GM12872 (cell line): ENCODE measurements at regions not wholly inside any gene's neighbourhood (a gene's known extent, or its start where the extent isn't known, plus 50 kb on each side); places are given as distances from the start of the nearest gene placed in this dataset.

ENCODE experiments used
- CTCF ChIP-seq: IDR thresholded peaks from 3 replicates; pipeline ENCODE4 v1.5.1; 2011; ENCODE audit warnings: low read depth, mild to moderate bottlenecking, low read length, moderate library complexity; ENCODE audit not compliant: insufficient read depth

DNA sequence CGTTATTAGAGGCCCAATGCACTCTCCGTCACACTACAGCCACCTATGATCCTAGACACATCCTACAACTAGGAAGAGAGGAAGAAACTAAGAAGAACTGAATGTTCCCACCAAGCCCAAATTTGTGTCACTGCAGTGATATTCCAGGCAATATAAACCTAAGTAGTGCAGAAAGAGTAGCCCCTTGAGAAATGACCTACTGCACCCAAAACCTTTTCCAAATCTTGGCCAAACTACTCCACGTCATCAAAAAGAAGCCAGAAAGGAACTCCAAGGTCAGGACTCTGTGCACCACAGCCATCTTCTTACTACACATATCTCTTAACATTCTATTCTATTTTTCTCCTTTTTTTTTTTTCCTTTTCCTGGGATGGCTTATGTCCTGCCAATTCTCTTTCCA lies 60.2 kb downstream of the ADAMTS1 start:
- TF ChIP-seq CTCF: no peak

DNA sequence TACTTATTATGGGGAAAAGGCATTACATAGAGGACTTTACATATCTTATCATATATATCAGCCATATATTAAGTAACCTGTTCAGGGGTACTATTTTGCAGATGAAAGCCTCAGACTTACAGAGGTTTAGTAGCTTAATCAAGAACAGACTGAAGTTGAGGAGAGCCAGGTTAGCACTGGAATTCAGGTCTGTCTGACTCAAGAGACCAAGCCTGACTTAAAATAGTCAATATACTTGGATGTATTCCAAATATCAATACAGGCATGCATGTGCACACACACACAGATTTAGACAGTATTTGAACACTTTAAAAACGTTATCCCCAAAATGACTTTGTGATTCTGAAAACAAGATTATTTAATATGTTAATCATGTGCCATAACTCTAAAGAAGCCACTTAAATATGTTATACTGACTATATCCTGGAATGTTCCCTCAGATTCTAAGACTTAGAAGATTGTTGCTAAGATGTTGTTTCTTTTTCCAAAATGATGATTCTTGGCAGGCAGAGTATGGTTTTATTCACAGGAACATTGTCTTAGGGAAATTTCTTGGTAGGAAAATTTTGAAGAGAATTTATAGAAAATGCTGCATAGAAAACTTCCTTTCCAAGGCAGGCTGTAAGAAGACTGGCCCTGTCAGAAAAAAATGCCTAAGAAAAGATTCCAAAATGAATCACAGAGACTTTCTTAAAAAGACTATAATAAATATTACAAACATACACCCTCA lies 61.6 kb downstream of the ADAMTS1 start:
- TF ChIP-seq CTCF: no peak

- no peak for TF ChIP-seq CTCF
Measured at GRCh38 chr21:26782747-26783146, 62.5 kb downstream of the ADAMTS1 start.

GRCh38 chr21:26782331-26782730 lies 62.9 kb downstream of the ADAMTS1 start:
- TF ChIP-seq CTCF: no peak

GRCh38 chr21:26781331-26781730 lies 63.9 kb downstream of the ADAMTS1 start:
- TF ChIP-seq CTCF: no peak

- no peak for TF ChIP-seq CTCF
Measured at GRCh38 chr21:26777166-26777565, 68.0 kb downstream of the ADAMTS1 start.

DNA sequence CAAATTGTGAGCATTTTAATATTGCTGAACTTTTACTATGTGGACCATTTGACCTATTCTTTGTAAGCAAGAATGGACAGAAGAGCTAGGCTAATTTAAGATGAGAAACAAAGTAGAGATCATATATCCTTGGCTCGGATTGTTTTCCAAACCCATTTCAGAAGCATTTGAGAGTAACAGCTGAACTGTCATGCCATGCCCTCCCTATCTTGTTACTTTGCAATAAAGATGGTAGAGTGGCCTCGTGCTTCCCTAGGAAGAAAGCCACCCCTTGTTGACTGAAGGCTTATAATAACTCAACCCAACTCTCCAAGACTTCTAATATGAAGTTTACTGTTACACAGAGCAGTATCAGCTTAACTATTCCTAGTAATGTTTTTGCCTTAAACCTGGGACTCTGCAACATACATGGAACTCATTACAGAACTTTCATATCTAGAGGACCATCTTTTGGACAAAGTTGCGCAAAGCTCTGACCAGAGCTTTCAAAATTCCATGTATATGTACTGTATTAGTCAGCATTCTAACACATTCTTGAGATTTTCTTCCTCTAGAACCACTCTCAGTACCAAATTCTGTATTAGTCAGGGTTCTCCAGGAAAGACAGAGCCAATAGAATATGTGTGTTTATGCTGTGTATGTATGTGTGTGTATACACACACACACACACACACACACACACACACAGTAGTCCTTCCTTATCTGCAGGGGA lies 68.7 kb downstream of the ADAMTS1 start:
- TF ChIP-seq CTCF: no peak
